B cell (primary cell): ENCODE measurements at regions not wholly inside any gene's neighbourhood (a gene's known extent, or its start where the extent isn't known, plus 50 kb on each side); places are given as distances from the start of the nearest gene placed in this dataset.

ENCODE experiments used
- ATAC-seq: fragments of 200-7000 bp; cut with Tn5 transposase; one replicate; pipeline ENCODE4 v1.10.0; 2021; ENCODE audit warnings: low read depth, mild to moderate bottlenecking, moderate number of reproducible peaks, moderate library complexity
- CTCF ChIA-PET: fragments of 350-600 bp; sonication (Branson Sonifier 250); formaldehyde crosslinking; loops from one replicate; lab custom pipeline; 2021; ENCODE audit warnings: antibody characterized with exemption, inconsistent platforms; lab: Charles Lee
- POLR2A ChIA-PET: fragments of 350-600 bp; sonication (Branson Sonifier 250); formaldehyde crosslinking; loops from one replicate; lab custom pipeline; 2021; ENCODE audit warnings: antibody characterized with exemption; lab: Charles Lee
- DNase-seq: peaks from one replicate; pipeline ENCODE4 v3.0.0; 2013
- H2AFZ ChIP-seq: 2 replicates; pipeline ENCODE4 v1.6.1; 2012; ENCODE audit warnings: mild to moderate bottlenecking, low read depth, low read length; ENCODE audit not compliant: insufficient read depth, poor library complexity, severe bottlenecking
- H3K27ac ChIP-seq, 2 donors: 1 replicate in 1 of 2; 2 replicates in 1 of 2; pipeline ENCODE4 v1.5.1; 2012 to 2013; ENCODE audit warnings: low read length in 2 of 2, mild to moderate bottlenecking in 2 of 2, moderate library complexity in 1 of 2
- H3K27me3 ChIP-seq, 4 experiments: fragments of 200-600 bp in 1 of 4; sonication (generic) in 1 of 4; replicated peaks in 1 of 4; 1 replicate in 2 of 4; 2 replicates in 2 of 4; pipeline versions ENCODE4 v1.6.1 to v1.7.0; 2013 to 2016; ENCODE audit warnings: low read length in 3 of 4, mild to moderate bottlenecking in 2 of 4, mixed read lengths in 1 of 4, moderate library complexity in 1 of 4; ENCODE audit not compliant: insufficient read depth in 4 of 4, control insufficient read depth in 3 of 4; ENCODE audit errors: control extremely low read depth in 1 of 4
- H3K36me3 ChIP-seq, 2 experiments: replicated peaks in 1 of 2; 1 replicate in 1 of 2; 2 replicates in 1 of 2; pipeline versions ENCODE4 v1.6.1 to v1.7.1; 2013; ENCODE audit warnings: low read length in 1 of 2; ENCODE audit not compliant: insufficient read depth in 2 of 2, control insufficient read depth in 1 of 2; ENCODE audit errors: control extremely low read depth in 1 of 2, extremely low read depth in 1 of 2
- H3K4me1 ChIP-seq, 2 donors: fragments of 200-600 bp in 1 of 2; sonication (generic) in 1 of 2; 1 replicate in 1 of 2; 2 replicates in 1 of 2; pipeline versions ENCODE4 v1.5.1 to v1.6.1; 2013 to 2017; ENCODE audit warnings: low read length in 2 of 2; ENCODE audit not compliant: control insufficient read depth in 2 of 2, insufficient read depth in 2 of 2
- H3K4me2 ChIP-seq: replicated peaks from 2 replicates; pipeline ENCODE3; 2012; ENCODE audit warnings: mild to moderate bottlenecking, low read depth, low read length; ENCODE audit not compliant: poor library complexity, severe bottlenecking
- H3K4me3 ChIP-seq, 5 experiments: fragments of 200-600 bp in 1 of 5; sonication (generic) in 1 of 5; 1 replicate in 3 of 5; 2 replicates in 2 of 5; pipeline versions ENCODE4 v1.5.1 to v1.7.0; 2011 to 2016; ENCODE audit warnings: low read length in 4 of 5, mild to moderate bottlenecking in 4 of 5, low read depth in 2 of 5, control low read depth in 1 of 5, moderate library complexity in 1 of 5; ENCODE audit not compliant: insufficient read depth in 1 of 5; ENCODE audit errors: control extremely low read depth in 1 of 5, extremely low read depth in 1 of 5
- H3K79me2 ChIP-seq: fragments of 200-600 bp; sonication (generic); one replicate; pipeline ENCODE4 v1.6.0; 2016; ENCODE audit warnings: low read length; ENCODE audit not compliant: control insufficient read depth, insufficient read depth
- H3K9ac ChIP-seq: fragments of 200-600 bp; sonication (generic); 2 replicates; pipeline ENCODE4 v1.6.1; 2017; ENCODE audit warnings: mild to moderate bottlenecking, low read length, moderate library complexity
- H3K9me3 ChIP-seq, 3 donors: one replicate each; pipeline versions ENCODE4 v1.6.1 to v1.7.1; 2013; ENCODE audit warnings: low read length in 2 of 3; ENCODE audit not compliant: control insufficient read depth in 2 of 3, insufficient read depth in 1 of 3; ENCODE audit errors: control extremely low read depth in 1 of 3
- H4K20me1 ChIP-seq: 2 replicates; pipeline ENCODE4 v1.6.0; 2012; ENCODE audit warnings: mild to moderate bottlenecking, low read length; ENCODE audit not compliant: insufficient read depth, control insufficient read depth, poor library complexity, severe bottlenecking
- H3K27ac Mint-ChIP-seq: one replicate; pipeline ENCODE4 v1.8.0; 2021; ENCODE audit warnings: mixed read lengths
- H3K27me3 Mint-ChIP-seq: one replicate; pipeline ENCODE4 v1.8.0; 2021; ENCODE audit warnings: mixed read lengths
- H3K4me1 Mint-ChIP-seq: one replicate; pipeline ENCODE4 v1.8.0; 2021; ENCODE audit warnings: mixed read lengths
- H3K4me3 Mint-ChIP-seq: one replicate; pipeline ENCODE4 v1.8.0; 2021; ENCODE audit warnings: mixed read lengths
- H3K9me3 Mint-ChIP-seq: one replicate; pipeline ENCODE4 v1.8.0; 2022; ENCODE audit warnings: mixed read lengths; ENCODE audit not compliant: insufficient read depth
- CTCF ChIP-seq: fragments of 200-600 bp; IDR thresholded peaks from one replicate; pipeline ENCODE4 v1.8.0; 2022; ENCODE audit warnings: antibody characterized with exemption, mild to moderate bottlenecking
- EZH2 ChIP-seq: IDR thresholded peaks from 2 replicates; pipeline ENCODE4 v1.6.1; 2012; ENCODE audit warnings: borderline replicate concordance, low read depth, mild to moderate bottlenecking, moderate library complexity, low read length; ENCODE audit not compliant: insufficient read depth, poor library complexity, severe bottlenecking
- whole genome bisulfite sequencing: methylation state at CpG from one replicate; pipeline ENCODE4 v1.1.5; 2013; ENCODE audit warnings: missing lambda C conversion rate; ENCODE audit not compliant: insufficient coverage; 5-methylcytosine and 5-hydroxymethylcytosine counted together
- intact Hi-C: fragments of 100-400 bp; cut with micrococcal nuclease; formaldehyde crosslinking; loops from one replicate; pipeline ENCODE4 v1.10.0; 2022

GRCh38 chr5:56515011-56515410 lies 281.9 kb upstream of the ANKRD55 start:
- Mint-ChIP-seq H3K4me3 (no peak overlapping the region), H3K9me3 (no peaks in the 10 kb centered on the region), H3K4me1 (peaks cover 19% of the 10 kb centered on the region), H3K27ac (no peak overlapping the region), H3K27me3 (peaks cover 4% of the 10 kb centered on the region)
- Histone ChIP-seq H3K27me3 (no peaks in the 10 kb centered on the region), H4K20me1 (no peaks in the 10 kb centered on the region), H3K9me3 (no peaks in the 10 kb centered on the region), H3K4me3 (no peak overlapping the region), H3K27ac (no peak overlapping the region), H3K79me2 (no peaks in the 10 kb centered on the region), H2AFZ (no peak overlapping the region), H3K4me1 (peaks cover 12 to 16% of the 10 kb centered on the region in 2 donors), H3K9ac (no peak overlapping the region), H3K36me3 (no peaks in the 10 kb centered on the region), H3K4me2 (no peak overlapping the region)
- ChIA-PET POLR2A (interaction anchor here (0.9 kb wide), 1 partner anchor 155 kb away, joined by 8 read pairs; no protein-coding TSS in a partner anchor), CTCF (no interaction called here)
- no peak for ATAC-seq
- intact Hi-C loops, result no loop called here
- 84% methylated on average over 8 of the region's 8 CpGs for WGBS
- no peak for TF ChIP-seq EZH2
- no peak for TF ChIP-seq CTCF
- DNase-seq, result no peak

GRCh38 chr5:56514245-56514644 lies 281.1 kb upstream of the ANKRD55 start:
- Histone ChIP-seq H3K36me3 (no peaks in the 10 kb centered on the region), H3K4me2 (no peak overlapping the region), H3K9me3 (no peaks in the 10 kb centered on the region), H3K79me2 (no peaks in the 10 kb centered on the region), H4K20me1 (no peaks in the 10 kb centered on the region), H3K9ac (no peak overlapping the region), H3K27me3 (no peaks in the 10 kb centered on the region), H2AFZ (no peak overlapping the region), H3K4me3 (no peak overlapping the region), H3K4me1 (peaks cover 12 to 16% of the 10 kb centered on the region in 2 donors), H3K27ac (no peak overlapping the region)
- Mint-ChIP-seq H3K4me1 (peaks cover 19% of the 10 kb centered on the region), H3K9me3 (no peaks in the 10 kb centered on the region), H3K27ac (no peak overlapping the region), H3K4me3 (no peak overlapping the region), H3K27me3 (peaks cover 4% of the 10 kb centered on the region)
- intact Hi-C loops, result no loop called here
- no peak for ATAC-seq
- TF ChIP-seq EZH2, result no peak
- no peak for TF ChIP-seq CTCF
- DNase-seq, result no peak
- 100% methylated on average over 2 of the region's 4 CpGs for WGBS
- CTCF ChIA-PET, result no interaction called here
- POLR2A ChIA-PET, result no interaction called here
